Panc1 (cell line): ENCODE measurements at regions not wholly inside any gene's neighbourhood (a gene's known extent, or its start where the extent isn't known, plus 50 kb on each side); places are given as distances from the start of the nearest gene placed in this dataset.

Experiments used
- CTCF ChIP-seq: fragments of 450-650 bp; IDR thresholded peaks from 2 replicates; pipeline ENCODE4 v1.5.1; 2017; ENCODE audit warnings: mild to moderate bottlenecking
- POLR2AphosphoS5 ChIP-seq: IDR thresholded peaks from 2 replicates; pipeline ENCODE4 v1.6.1; 2012; ENCODE audit warnings: mild to moderate bottlenecking, low read depth, low read length, moderate library complexity
- SIN3A ChIP-seq: IDR thresholded peaks from 2 replicates; pipeline ENCODE4 v1.6.1; 2012; ENCODE audit warnings: low read depth, mild to moderate bottlenecking, low read length, moderate library complexity, borderline replicate concordance; ENCODE audit not compliant: insufficient read depth
- TCF7L2 ChIP-seq: IDR thresholded peaks from 2 replicates; pipeline ENCODE4 v1.6.1; 2011; ENCODE audit warnings: mild to moderate bottlenecking, low read depth, low read length, inconsistent platforms
- TF ChIP-seq, protein P1 (sequence below), 2 experiments: IDR thresholded peaks; 2 replicates each; pipeline ENCODE4 v1.6.1; 2011 to 2012; ENCODE audit warnings: low read depth in 2 of 2, control low read depth in 1 of 2, low read length in 1 of 2, mild to moderate bottlenecking in 1 of 2, moderate library complexity in 1 of 2; ENCODE audit not compliant: insufficient read depth in 1 of 2

DNA sequence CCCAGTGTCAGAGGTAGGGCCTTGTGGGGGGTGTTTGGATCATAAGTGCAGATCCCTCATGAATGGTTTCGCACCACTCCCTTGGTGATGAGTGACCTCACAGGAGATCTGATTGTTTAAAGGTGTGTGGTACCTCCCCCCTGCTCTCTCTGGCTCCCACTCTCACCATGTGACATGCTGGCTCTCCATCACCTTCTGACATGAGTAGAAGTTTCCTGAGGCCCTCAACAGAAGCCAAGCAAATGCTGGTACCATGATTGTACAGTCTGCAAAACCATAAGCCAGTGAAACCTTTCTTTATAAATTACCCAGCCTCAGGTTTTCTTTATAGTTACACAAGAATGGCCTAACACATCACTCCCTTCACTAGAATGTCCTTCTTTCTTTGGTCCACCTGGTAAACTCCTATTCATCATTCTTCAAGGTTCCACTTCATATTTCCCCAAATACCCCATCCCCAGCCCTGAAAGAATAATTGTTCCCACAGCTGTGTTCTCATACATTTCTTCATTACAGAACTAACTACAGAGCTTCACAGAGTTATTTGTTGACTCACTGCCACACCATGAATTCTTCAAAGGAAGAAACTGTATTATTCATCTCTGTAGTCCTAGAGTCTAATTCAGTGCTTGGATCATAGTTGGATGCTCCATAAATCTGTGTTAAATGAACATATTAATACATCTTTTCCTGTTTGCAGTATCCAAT is 81.2 kb upstream of the STK17B start:
- TF ChIP-seq CTCF (no peak), POLR2AphosphoS5 (no peak), TCF7L2 (no peak), SIN3A (no peak)
- TF ChIP-seq, protein P1, sequence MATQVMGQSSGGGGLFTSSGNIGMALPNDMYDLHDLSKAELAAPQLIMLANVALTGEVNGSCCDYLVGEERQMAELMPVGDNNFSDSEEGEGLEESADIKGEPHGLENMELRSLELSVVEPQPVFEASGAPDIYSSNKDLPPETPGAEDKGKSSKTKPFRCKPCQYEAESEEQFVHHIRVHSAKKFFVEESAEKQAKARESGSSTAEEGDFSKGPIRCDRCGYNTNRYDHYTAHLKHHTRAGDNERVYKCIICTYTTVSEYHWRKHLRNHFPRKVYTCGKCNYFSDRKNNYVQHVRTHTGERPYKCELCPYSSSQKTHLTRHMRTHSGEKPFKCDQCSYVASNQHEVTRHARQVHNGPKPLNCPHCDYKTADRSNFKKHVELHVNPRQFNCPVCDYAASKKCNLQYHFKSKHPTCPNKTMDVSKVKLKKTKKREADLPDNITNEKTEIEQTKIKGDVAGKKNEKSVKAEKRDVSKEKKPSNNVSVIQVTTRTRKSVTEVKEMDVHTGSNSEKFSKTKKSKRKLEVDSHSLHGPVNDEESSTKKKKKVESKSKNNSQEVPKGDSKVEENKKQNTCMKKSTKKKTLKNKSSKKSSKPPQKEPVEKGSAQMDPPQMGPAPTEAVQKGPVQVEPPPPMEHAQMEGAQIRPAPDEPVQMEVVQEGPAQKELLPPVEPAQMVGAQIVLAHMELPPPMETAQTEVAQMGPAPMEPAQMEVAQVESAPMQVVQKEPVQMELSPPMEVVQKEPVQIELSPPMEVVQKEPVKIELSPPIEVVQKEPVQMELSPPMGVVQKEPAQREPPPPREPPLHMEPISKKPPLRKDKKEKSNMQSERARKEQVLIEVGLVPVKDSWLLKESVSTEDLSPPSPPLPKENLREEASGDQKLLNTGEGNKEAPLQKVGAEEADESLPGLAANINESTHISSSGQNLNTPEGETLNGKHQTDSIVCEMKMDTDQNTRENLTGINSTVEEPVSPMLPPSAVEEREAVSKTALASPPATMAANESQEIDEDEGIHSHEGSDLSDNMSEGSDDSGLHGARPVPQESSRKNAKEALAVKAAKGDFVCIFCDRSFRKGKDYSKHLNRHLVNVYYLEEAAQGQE (IDR thresholded peaks at IDR 0.05; ENCODE audit: insufficient read depth in 1 of 2, low read depth in 2 of 2, low read length in 1 of 2) = no peak
